Upper lobe of right lung (tissue), 1 donor: ENCODE measurements at regions not wholly inside any gene's neighbourhood (a gene's known extent, or its start where the extent isn't known, plus 50 kb on each side); places are given as distances from the start of the nearest gene placed in this dataset.

Source experiments
- ATAC-seq: fragments of 200-7000 bp; cut with Tn5 transposase; one replicate; pipeline ENCODE4 v1.9.1; 2020; ENCODE audit warnings: mild to moderate bottlenecking, moderate library complexity
- DNase-seq: peaks from one replicate; pipeline ENCODE4 v3.0.0-alpha.2; 2020
- H3K27ac ChIP-seq: fragments of 200-600 bp; one replicate; pipeline ENCODE4 v1.8.0; 2022
- H3K27me3 ChIP-seq: fragments of 200-600 bp; one replicate; pipeline ENCODE4 v1.8.0; 2022; ENCODE audit warnings: mild to moderate bottlenecking
- H3K36me3 ChIP-seq: fragments of 200-600 bp; one replicate; pipeline ENCODE4 v1.8.0; 2022
- H3K4me1 ChIP-seq: fragments of 200-600 bp; one replicate; pipeline ENCODE4 v1.8.0; 2022
- H3K4me3 ChIP-seq: fragments of 200-600 bp; one replicate; pipeline ENCODE4 v1.8.0; 2022; ENCODE audit warnings: mild to moderate bottlenecking
- H3K9me3 ChIP-seq: fragments of 200-600 bp; one replicate; pipeline ENCODE4 v1.8.0; 2022
- intact Hi-C: fragments of 100-400 bp; cut with DNase I; formaldehyde crosslinking; loops from one replicate; pipeline ENCODE4 v1.11.0; 2022
- TF ChIP-seq, protein P1 (sequence below): fragments of 200-600 bp; IDR thresholded peaks from one replicate; pipeline ENCODE4 v1.8.0; 2022; ENCODE audit warnings: antibody characterized with exemption
- donor health status: DM: no; HTN: yes; CAD: no; lungs with severe emphysema.

GRCh38 chr18:60826346-60826745 is 453.8 kb upstream of the MC4R start:
- no peaks in the 10 kb centered on the region for H3K27me3 ChIP-seq
- ATAC-seq (no peak), DNase-seq (no peak)
- no peak overlapping the region for H3K27ac ChIP-seq
- H3K4me1 ChIP-seq = no peaks in the 10 kb centered on the region
- H3K4me3 ChIP-seq = no peak overlapping the region
- H3K9me3 ChIP-seq = no peaks in the 10 kb centered on the region
- no peaks in the 10 kb centered on the region for H3K36me3 ChIP-seq
- TF ChIP-seq, protein P1, sequence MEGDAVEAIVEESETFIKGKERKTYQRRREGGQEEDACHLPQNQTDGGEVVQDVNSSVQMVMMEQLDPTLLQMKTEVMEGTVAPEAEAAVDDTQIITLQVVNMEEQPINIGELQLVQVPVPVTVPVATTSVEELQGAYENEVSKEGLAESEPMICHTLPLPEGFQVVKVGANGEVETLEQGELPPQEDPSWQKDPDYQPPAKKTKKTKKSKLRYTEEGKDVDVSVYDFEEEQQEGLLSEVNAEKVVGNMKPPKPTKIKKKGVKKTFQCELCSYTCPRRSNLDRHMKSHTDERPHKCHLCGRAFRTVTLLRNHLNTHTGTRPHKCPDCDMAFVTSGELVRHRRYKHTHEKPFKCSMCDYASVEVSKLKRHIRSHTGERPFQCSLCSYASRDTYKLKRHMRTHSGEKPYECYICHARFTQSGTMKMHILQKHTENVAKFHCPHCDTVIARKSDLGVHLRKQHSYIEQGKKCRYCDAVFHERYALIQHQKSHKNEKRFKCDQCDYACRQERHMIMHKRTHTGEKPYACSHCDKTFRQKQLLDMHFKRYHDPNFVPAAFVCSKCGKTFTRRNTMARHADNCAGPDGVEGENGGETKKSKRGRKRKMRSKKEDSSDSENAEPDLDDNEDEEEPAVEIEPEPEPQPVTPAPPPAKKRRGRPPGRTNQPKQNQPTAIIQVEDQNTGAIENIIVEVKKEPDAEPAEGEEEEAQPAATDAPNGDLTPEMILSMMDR = no peak
- intact Hi-C loops = no loop called here

- Histone ChIP-seq H3K4me3 (no peak overlapping the region), H3K36me3 (no peaks in the 10 kb centered on the region), H3K27ac (no peak overlapping the region), H3K9me3 (no peaks in the 10 kb centered on the region), H3K4me1 (no peaks in the 10 kb centered on the region), H3K27me3 (no peaks in the 10 kb centered on the region)
- ATAC-seq (no peak), DNase-seq (no peak)
- intact Hi-C loops = no loop called here
- TF ChIP-seq, protein P1 = no peak
Measured at GRCh38 chr18:60831971-60832370, 459.4 kb upstream of the MC4R start.

DNA sequence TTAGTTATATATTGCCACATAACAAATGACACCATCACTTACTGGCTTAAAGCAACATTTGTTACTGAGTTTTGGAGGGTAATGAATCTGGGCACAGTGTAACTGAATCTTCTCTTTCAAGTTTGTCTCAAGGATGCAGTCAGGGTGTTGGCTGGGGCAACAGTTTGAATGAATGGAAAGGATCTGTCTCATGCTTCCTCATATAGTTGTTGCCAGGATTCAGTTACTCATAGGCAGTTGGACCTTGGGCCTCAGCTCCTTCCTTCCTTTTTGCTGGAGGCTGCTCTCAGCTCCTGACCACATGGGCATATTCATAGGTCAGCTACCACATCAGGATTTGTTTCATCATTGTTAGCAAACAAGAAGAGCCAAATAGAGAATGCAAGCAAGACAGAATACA is 466.1 kb upstream of the MC4R start:
- Histone ChIP-seq H3K27me3 (no peaks in the 10 kb centered on the region), H3K9me3 (no peaks in the 10 kb centered on the region), H3K27ac (no peak overlapping the region), H3K36me3 (no peaks in the 10 kb centered on the region), H3K4me3 (no peak overlapping the region), H3K4me1 (no peaks in the 10 kb centered on the region)
- TF ChIP-seq, protein P1 = no peak
- ATAC-seq (no peak), DNase-seq (no peak)
- intact Hi-C loops = no loop called here

- Histone ChIP-seq H3K4me1 (no peaks in the 10 kb centered on the region), H3K27ac (no peak overlapping the region), H3K9me3 (no peaks in the 10 kb centered on the region), H3K36me3 (no peaks in the 10 kb centered on the region), H3K27me3 (no peaks in the 10 kb centered on the region), H3K4me3 (no peak overlapping the region)
- TF ChIP-seq, protein P1 = no peak
- intact Hi-C loops = no loop called here
- no peak for ATAC-seq
- no peak for DNase-seq
Measured at GRCh38 chr18:60846396-60846795, 473.8 kb upstream of the MC4R start.

DNA sequence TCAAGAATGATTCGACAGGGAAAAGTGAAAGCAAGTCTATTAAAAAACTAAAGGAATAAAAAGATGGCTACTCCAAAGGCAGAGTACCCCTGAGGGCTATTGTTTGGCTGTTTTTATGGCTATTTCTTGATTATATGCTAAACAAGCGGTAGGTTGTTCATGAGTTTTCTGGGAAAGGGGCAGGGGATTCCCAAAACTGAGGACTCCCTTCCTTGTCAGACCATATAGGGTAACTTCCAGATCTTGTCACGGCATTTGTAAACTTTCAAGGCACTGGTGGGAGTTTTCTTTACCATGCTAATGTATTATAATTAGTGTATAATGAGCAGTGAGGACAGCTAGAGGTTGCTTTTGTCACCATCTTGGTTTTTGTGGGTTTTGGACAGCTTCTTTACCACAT is 474.9 kb upstream of the MC4R start:
- DNase-seq = no peak
- Histone ChIP-seq H3K27me3 (no peaks in the 10 kb centered on the region), H3K9me3 (no peaks in the 10 kb centered on the region), H3K27ac (no peak overlapping the region), H3K4me1 (no peaks in the 10 kb centered on the region), H3K4me3 (no peak overlapping the region), H3K36me3 (no peaks in the 10 kb centered on the region)
- no peak for ATAC-seq
- intact Hi-C loops = no loop called here
- TF ChIP-seq, protein P1 = no peak

- H3K36me3 ChIP-seq = no peaks in the 10 kb centered on the region
- intact Hi-C loops = no loop called here
- no peak overlapping the region for H3K4me3 ChIP-seq
- ATAC-seq (no peak), DNase-seq (no peak)
- TF ChIP-seq, protein P1 = no peak
- no peak overlapping the region for H3K27ac ChIP-seq
- H3K4me1 ChIP-seq = no peaks in the 10 kb centered on the region
- no peaks in the 10 kb centered on the region for H3K27me3 ChIP-seq
- H3K9me3 ChIP-seq = no peaks in the 10 kb centered on the region
Measured at GRCh38 chr18:60861575-60861974, 471.7 kb upstream of the CDH20 start.
